ENCODE measurements at regions not wholly inside any gene's neighbourhood (a gene's known extent, or its start where the extent isn't known, plus 50 kb on each side); places are given as distances from the start of the nearest gene placed in this dataset.

DNA sequence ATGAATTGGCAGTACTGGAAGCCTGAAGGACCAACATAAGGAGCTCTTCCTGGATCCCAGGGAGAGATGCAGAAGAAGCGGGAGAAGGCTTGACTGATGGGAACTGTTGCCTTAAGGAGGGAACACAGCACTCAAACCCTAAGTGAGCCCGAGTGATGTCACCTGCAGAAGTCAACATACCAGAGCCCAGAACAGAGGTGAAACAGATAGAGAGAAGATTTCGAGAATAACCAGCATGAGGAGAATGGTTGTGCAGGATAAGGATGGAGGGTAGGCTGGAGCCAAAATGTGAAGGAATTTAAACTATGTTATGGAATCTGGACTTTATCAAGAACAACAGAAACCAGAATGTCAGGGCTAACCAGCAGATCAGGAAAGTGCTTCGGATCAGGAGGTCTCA lies 463.1 kb upstream of the DDX18 start:
- TF ChIP-seq, protein P1, sequence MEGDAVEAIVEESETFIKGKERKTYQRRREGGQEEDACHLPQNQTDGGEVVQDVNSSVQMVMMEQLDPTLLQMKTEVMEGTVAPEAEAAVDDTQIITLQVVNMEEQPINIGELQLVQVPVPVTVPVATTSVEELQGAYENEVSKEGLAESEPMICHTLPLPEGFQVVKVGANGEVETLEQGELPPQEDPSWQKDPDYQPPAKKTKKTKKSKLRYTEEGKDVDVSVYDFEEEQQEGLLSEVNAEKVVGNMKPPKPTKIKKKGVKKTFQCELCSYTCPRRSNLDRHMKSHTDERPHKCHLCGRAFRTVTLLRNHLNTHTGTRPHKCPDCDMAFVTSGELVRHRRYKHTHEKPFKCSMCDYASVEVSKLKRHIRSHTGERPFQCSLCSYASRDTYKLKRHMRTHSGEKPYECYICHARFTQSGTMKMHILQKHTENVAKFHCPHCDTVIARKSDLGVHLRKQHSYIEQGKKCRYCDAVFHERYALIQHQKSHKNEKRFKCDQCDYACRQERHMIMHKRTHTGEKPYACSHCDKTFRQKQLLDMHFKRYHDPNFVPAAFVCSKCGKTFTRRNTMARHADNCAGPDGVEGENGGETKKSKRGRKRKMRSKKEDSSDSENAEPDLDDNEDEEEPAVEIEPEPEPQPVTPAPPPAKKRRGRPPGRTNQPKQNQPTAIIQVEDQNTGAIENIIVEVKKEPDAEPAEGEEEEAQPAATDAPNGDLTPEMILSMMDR (IDR thresholded peaks at IDR 0.05), result no peak
- no peak for TF ChIP-seq POLR2A (IDR thresholded peaks at IDR 0.05)
- no peak for TF ChIP-seq POLR2AphosphoS5 (IDR thresholded peaks at IDR 0.05)
